ENCODE measurements at regions not wholly inside any gene's neighbourhood (a gene's known extent, or its start where the extent isn't known, plus 50 kb on each side); places are given as distances from the start of the nearest gene placed in this dataset.
A peak's percentile ranks its signal among the peaks of the same experiment; 100 is the strongest.

DNA sequence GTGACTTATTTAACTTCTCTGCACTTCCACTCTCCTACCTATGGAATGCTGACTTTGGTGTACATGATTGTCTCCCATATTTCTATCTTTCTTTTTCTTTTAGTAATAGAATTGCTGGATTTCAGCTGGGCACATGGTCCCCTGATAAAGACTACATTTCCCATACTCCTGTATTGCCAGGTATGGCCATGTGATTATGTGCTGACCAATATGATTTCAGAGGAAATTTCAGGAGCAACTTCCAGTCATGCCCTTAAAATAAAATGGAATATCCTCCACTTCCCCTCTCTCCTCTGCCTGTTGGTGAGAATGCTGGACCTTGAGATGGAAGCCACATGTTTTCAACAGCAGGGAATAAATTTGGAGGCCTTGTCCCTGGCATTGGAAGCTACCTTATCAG lies 130.7 kb upstream of the IGSF21 start:
- Histone ChIP-seq H3K36me3 (no peaks in the 10 kb centered on the region), H3K27ac (no peak overlapping the region), H3K9me3 (no peaks in the 10 kb centered on the region), H3K4me1 (no peaks in the 10 kb centered on the region), H3K27me3 (no peaks in the 10 kb centered on the region), H3K4me3 (no peak overlapping the region)
- no peak for DNase-seq (ENCODE audit: low spot score in 2 of 2)
- TF ChIP-seq, protein P1, sequence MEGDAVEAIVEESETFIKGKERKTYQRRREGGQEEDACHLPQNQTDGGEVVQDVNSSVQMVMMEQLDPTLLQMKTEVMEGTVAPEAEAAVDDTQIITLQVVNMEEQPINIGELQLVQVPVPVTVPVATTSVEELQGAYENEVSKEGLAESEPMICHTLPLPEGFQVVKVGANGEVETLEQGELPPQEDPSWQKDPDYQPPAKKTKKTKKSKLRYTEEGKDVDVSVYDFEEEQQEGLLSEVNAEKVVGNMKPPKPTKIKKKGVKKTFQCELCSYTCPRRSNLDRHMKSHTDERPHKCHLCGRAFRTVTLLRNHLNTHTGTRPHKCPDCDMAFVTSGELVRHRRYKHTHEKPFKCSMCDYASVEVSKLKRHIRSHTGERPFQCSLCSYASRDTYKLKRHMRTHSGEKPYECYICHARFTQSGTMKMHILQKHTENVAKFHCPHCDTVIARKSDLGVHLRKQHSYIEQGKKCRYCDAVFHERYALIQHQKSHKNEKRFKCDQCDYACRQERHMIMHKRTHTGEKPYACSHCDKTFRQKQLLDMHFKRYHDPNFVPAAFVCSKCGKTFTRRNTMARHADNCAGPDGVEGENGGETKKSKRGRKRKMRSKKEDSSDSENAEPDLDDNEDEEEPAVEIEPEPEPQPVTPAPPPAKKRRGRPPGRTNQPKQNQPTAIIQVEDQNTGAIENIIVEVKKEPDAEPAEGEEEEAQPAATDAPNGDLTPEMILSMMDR (IDR thresholded peaks at IDR 0.05) = no peak
- no peak for TF ChIP-seq EP300 (IDR thresholded peaks at IDR 0.05)
- TF ChIP-seq POLR2A (IDR thresholded peaks at IDR 0.05) = no peak

DNA sequence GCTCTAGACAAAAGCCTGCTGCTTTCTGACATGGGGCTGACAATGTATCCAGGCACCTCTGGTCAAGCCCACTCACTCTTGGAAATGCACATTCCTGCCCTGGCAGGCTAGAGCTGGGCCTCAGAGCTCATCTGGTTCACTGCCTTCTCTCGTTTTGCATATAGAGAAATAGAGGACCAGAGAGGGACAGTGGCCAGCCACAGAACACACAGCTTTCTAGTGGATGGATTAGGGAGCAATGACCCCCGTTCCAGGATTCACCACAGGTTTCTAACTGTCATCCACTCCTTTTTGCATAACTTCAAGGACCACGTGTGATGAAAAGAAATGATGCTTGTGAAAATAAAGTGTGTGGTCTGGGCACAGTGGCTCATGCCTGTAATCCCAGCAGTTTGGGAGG lies 129.6 kb upstream of the IGSF21 start:
- 68 to 79% methylated on average over 3 of the region's 3 CpGs for WGBS, 2 donors
- no peak overlapping the region for H3K4me3 ChIP-seq
- no peak overlapping the region for H3K27ac ChIP-seq
- TF ChIP-seq POLR2A (IDR thresholded peaks at IDR 0.05) (no peak), EP300 (IDR thresholded peaks at IDR 0.05) (no peak)
- TF ChIP-seq, protein P1 (IDR thresholded peaks at IDR 0.05) = no peak
- H3K36me3 ChIP-seq = no peaks in the 10 kb centered on the region
- H3K4me1 ChIP-seq = no peaks in the 10 kb centered on the region
- H3K27me3 ChIP-seq = no peaks in the 10 kb centered on the region
- no peaks in the 10 kb centered on the region for H3K9me3 ChIP-seq
- DNase-seq (ENCODE audit: low spot score in 2 of 2) = no peak

DNA sequence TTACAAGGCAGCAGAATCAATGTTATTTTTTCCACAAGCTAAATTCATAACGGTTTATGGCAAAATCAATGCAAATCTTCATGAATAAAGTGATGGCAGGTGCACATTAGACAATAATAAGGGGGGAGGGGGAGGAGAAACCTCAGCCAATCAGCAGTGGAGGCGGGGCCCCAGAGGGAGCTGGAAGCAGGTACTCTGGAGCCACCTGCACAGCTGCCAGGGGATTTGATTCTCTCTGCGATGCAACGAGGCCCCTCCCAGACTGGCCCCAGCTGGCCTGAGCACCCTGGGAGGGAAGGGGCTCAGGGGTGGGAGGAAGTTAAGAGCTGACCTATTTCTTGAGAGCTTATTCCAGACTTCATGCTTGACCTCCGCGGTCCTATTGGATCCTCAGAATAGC lies 127.8 kb upstream of the IGSF21 start:
- WGBS, 2 donors = 49 to 56% methylated on average over 6 of the region's 6 CpGs
- no peaks in the 10 kb centered on the region for H3K36me3 ChIP-seq
- peaks cover 0 to under 1% (median 0%) of the 10 kb centered on the region in 4 donors for H3K9me3 ChIP-seq
- H3K27ac ChIP-seq = no peak overlapping the region
- TF ChIP-seq POLR2A (IDR thresholded peaks at IDR 0.05) = no peak
- no peak for TF ChIP-seq EP300 (IDR thresholded peaks at IDR 0.05)
- TF ChIP-seq, protein P1 (IDR thresholded peaks at IDR 0.05) = no peak
- no peaks in the 10 kb centered on the region for H3K4me1 ChIP-seq
- no peak overlapping the region for H3K4me3 ChIP-seq
- no peaks in the 10 kb centered on the region for H3K27me3 ChIP-seq
- DNase-seq (ENCODE audit: low spot score in 2 of 2) = no peak

DNA sequence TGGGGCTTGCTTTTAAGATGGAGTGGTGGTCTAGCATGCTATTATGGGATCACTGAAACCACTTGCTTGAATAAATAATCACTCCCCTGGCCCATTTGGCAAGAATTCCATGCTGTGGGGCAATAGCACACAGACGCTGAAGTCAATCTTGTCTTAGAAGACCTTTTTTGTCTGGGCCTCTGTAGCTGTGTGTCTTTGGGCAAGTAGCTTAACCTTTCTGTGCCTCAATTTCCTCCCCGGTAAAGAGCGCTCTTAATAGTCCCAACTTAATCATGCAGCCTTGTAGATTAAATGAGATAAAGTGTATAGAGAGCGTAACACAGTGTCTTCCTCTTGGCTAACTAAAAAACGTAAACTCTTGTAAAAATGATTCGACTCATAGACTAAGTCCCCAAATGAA lies 125.4 kb upstream of the IGSF21 start:
- Histone ChIP-seq H3K27ac (no peak overlapping the region), H3K4me3 (no peak overlapping the region), H3K4me1 (no peaks in the 10 kb centered on the region), H3K36me3 (no peaks in the 10 kb centered on the region), H3K27me3 (no peaks in the 10 kb centered on the region), H3K9me3 (peaks cover 0 to 24% (median 0%) of the 10 kb centered on the region in 4 donors)
- WGBS, 2 donors = 81 to 86% methylated on average over 6 of the region's 6 CpGs
- DNase-seq (ENCODE audit: low spot score in 2 of 2) = no peak
- TF ChIP-seq POLR2A (IDR thresholded peaks at IDR 0.05) (no peak), EP300 (IDR thresholded peaks at IDR 0.05) (no peak)
- TF ChIP-seq, protein P1 (IDR thresholded peaks at IDR 0.05) = no peak

DNA sequence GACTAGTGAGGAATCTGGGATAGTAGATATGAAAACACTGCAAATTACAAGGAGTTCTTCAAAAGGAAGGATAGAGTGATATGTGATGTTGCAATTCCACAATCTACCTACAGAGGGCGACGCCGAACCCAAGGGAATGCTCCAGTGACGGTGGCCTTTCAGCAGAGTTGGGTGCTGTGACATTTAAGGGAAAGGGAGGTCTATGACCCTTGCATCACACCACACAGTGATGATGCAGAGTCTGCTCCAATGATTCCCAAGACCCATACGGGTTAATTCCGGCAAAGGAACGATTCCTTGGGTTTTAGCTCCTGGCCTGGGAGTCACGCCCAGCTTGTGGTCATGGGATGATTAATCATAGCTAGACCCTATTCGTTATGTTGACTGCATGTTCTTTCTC lies 123.0 kb upstream of the IGSF21 start:
- DNase-seq (ENCODE audit: low spot score in 2 of 2) = peak; percentile 21 to 25
- no peaks in the 10 kb centered on the region for H3K4me1 ChIP-seq
- no peak overlapping the region for H3K27ac ChIP-seq
- peaks cover 0 to 24% (median 0%) of the 10 kb centered on the region in 4 donors for H3K9me3 ChIP-seq
- no peaks in the 10 kb centered on the region for H3K27me3 ChIP-seq
- no peak overlapping the region for H3K4me3 ChIP-seq
- H3K36me3 ChIP-seq = no peaks in the 10 kb centered on the region
- TF ChIP-seq POLR2A (IDR thresholded peaks at IDR 0.05) (no peak), EP300 (IDR thresholded peaks at IDR 0.05) (no peak)
- TF ChIP-seq, protein P1 (IDR thresholded peaks at IDR 0.05) = peak in 2 of 5 experiments; percentile 9 to 32
- WGBS, 2 donors = 30 to 34% methylated on average over 9 of the region's 9 CpGs

Measured in tibial nerve (tissue), 4 donors.